WTC11 (cell line): ENCODE measurements at regions not wholly inside any gene's neighbourhood (a gene's known extent, or its start where the extent isn't known, plus 50 kb on each side); places are given as distances from the start of the nearest gene placed in this dataset.

Experiments
- ATAC-seq: fragments of 200-7000 bp; cut with Tn5 transposase; 2 replicates; pipeline ENCODE4 v1.10.0; 2021; ENCODE audit warnings: mild to moderate bottlenecking, moderate library complexity
- CTCF ChIA-PET: fragments of 300-600 bp; sonication (Branson Sonifier 250); formaldehyde crosslinking; loops from one replicate; lab custom pipeline; 2021; ENCODE audit warnings: antibody characterized with exemption; lab: Charles Lee
- POLR2A ChIA-PET: fragments of 350-600 bp; sonication (Branson Sonifier 250); formaldehyde crosslinking; loops from one replicate; lab custom pipeline; 2021; ENCODE audit warnings: antibody characterized with exemption; lab: Charles Lee
- DNase-seq: peaks from one replicate; pipeline ENCODE4 v3.0.0; 2021; ENCODE audit warnings: low spot score
- H3K27ac Mint-ChIP-seq: 2 replicates; pipeline ENCODE4 v1.8.0; 2021; ENCODE audit warnings: mixed read lengths
- H3K27me3 Mint-ChIP-seq: 2 replicates; pipeline ENCODE4 v1.8.0; 2021; ENCODE audit warnings: low read depth, mild to moderate bottlenecking, moderate library complexity, mixed read lengths
- H3K36me3 Mint-ChIP-seq: 2 replicates; pipeline ENCODE4 v1.8.0; 2021; ENCODE audit warnings: mixed read lengths
- H3K4me1 Mint-ChIP-seq: 2 replicates; pipeline ENCODE4 v1.8.0; 2022; ENCODE audit warnings: mixed read lengths
- H3K4me3 Mint-ChIP-seq: 2 replicates; pipeline ENCODE4 v1.8.0; 2021; ENCODE audit warnings: mild to moderate bottlenecking, moderate library complexity, mixed read lengths
- H3K9me3 Mint-ChIP-seq: 2 replicates; pipeline ENCODE4 v1.8.0; 2021; ENCODE audit warnings: mixed read lengths
- AR ChIP-seq: fragments of 250-450 bp; sonication (Bioruptor Pico); IDR thresholded peaks from 2 replicates; pipeline ENCODE4 v1.9.0; 2021; ENCODE audit warnings: mild to moderate bottlenecking
- ARID4B ChIP-seq: sonication (generic); formaldehyde crosslinking; IDR thresholded peaks from 2 replicates; pipeline ENCODE4 v1.8.0; 2023; ENCODE audit warnings: missing genetic modification reagents, mild to moderate bottlenecking, borderline replicate concordance
- CTCF ChIP-seq: fragments of 200-600 bp; IDR thresholded peaks from 2 replicates; pipeline ENCODE4 v1.8.0; 2022; ENCODE audit warnings: antibody characterized with exemption
- ELF4 ChIP-seq: sonication (generic); formaldehyde crosslinking; IDR thresholded peaks from 2 replicates; pipeline ENCODE4 v1.8.1; 2022; ENCODE audit warnings: low read depth, mild to moderate bottlenecking, moderate library complexity, missing genetic modification reagents
- GABPB1 ChIP-seq: sonication (generic); formaldehyde crosslinking; IDR thresholded peaks from 2 replicates; pipeline ENCODE4 v1.8.1; 2023; ENCODE audit warnings: mild to moderate bottlenecking, missing genetic modification reagents
- GTF2I ChIP-seq: fragments of 250-450 bp; sonication (Bioruptor Pico); conservative IDR thresholded peaks from 2 replicates; pipeline ENCODE4 v1.4.0; 2021; ENCODE audit warnings: mild to moderate bottlenecking
- JUN ChIP-seq: sonication (generic); formaldehyde crosslinking; IDR thresholded peaks from 2 replicates; pipeline ENCODE4 v1.8.0; 2023; ENCODE audit warnings: mild to moderate bottlenecking, missing genetic modification reagents
- RORB ChIP-seq: fragments of 250-450 bp; sonication (Bioruptor Pico); IDR thresholded peaks from 2 replicates; pipeline ENCODE4 v1.9.0; 2021; ENCODE audit warnings: mild to moderate bottlenecking
- SMAD4 ChIP-seq: sonication (generic); formaldehyde crosslinking; IDR thresholded peaks from 2 replicates; pipeline ENCODE4 v1.8.0; 2022; ENCODE audit warnings: mild to moderate bottlenecking, missing genetic modification reagents
- ZNF121 ChIP-seq: sonication (generic); formaldehyde crosslinking; IDR thresholded peaks from 2 replicates; pipeline ENCODE4 v1.8.0; 2023; ENCODE audit warnings: missing genetic modification reagents
- ZNF263 ChIP-seq: sonication (generic); formaldehyde crosslinking; IDR thresholded peaks from 2 replicates; pipeline ENCODE4 v1.8.1; 2022; ENCODE audit warnings: low read depth, mild to moderate bottlenecking, moderate library complexity, missing genetic modification reagents
- ZNF396 ChIP-seq: fragments of 250-450 bp; sonication (Bioruptor Pico); IDR thresholded peaks from 2 replicates; pipeline ENCODE4 v1.8.0; 2021; ENCODE audit warnings: mild to moderate bottlenecking, moderate library complexity, borderline replicate concordance
- ZNF512 ChIP-seq: sonication (generic); formaldehyde crosslinking; IDR thresholded peaks from 2 replicates; pipeline ENCODE4 v1.8.1; 2022; ENCODE audit warnings: missing genetic modification reagents, borderline replicate concordance
- ZNF532 ChIP-seq: fragments of 250-450 bp; sonication (Bioruptor Pico); IDR thresholded peaks from 2 replicates; pipeline ENCODE4 v1.9.0; 2021; ENCODE audit warnings: mild to moderate bottlenecking, borderline replicate concordance
- ZNF671 ChIP-seq: fragments of 250-450 bp; sonication (Bioruptor Pico); IDR thresholded peaks from 2 replicates; pipeline ENCODE4 v1.8.0; 2021; ENCODE audit warnings: mild to moderate bottlenecking

GRCh38 chr14:101402936-101403660, 158.2 kb upstream of the DIO3 start:
- H3K9me3 Mint-ChIP-seq, result no peaks in the 10 kb centered on the region
- H3K4me3 Mint-ChIP-seq, result no peak overlapping the region
- POLR2A ChIA-PET, result no interaction called here
- no peaks in the 10 kb centered on the region for H3K36me3 Mint-ChIP-seq
- H3K4me1 Mint-ChIP-seq, result peaks cover 9% of the 10 kb centered on the region
- TF ChIP-seq ZNF121 (CRISPR knock-in tag) (no peak), RORB (CRISPR knock-in tag) (no peak), ZNF512 (CRISPR knock-in tag) (no peak), ZNF263 (CRISPR knock-in tag) (no peak), ELF4 (CRISPR knock-in tag) (no peak), JUN (CRISPR knock-in tag) (no peak), ZNF671 (CRISPR knock-in tag) (no peak)
- CTCF ChIA-PET, result no interaction called here
- DNase-seq (no peak), ATAC-seq (no peak)
- H3K27me3 Mint-ChIP-seq, result no peaks in the 10 kb centered on the region; the same call in 1 of the 2 replicates
- H3K27ac Mint-ChIP-seq, result no peak overlapping the region

- no peak overlapping the region for H3K27ac Mint-ChIP-seq
- no peak overlapping the region for H3K4me3 Mint-ChIP-seq
- no peak for TF ChIP-seq ZNF532 (CRISPR knock-in tag)
- TF ChIP-seq GTF2I, result no peak
- no peak for TF ChIP-seq ZNF396
- peak; percentile 94 for ATAC-seq
- H3K36me3 Mint-ChIP-seq, result no peaks in the 10 kb centered on the region
- peaks cover 17% of the 10 kb centered on the region for H3K4me1 Mint-ChIP-seq
- ChIA-PET POLR2A (no interaction called here), CTCF (no interaction called here)
- DNase-seq, result peak; percentile 33
- no peaks in the 10 kb centered on the region for H3K9me3 Mint-ChIP-seq
- H3K27me3 Mint-ChIP-seq, result no peaks in the 10 kb centered on the region; the same call in 1 of the 2 replicates
Observed at GRCh38 chr14:101404426-101405170, 156.7 kb upstream of the DIO3 start.

GRCh38 chr14:101405171-101405883, 156.0 kb upstream of the DIO3 start:
- ChIA-PET POLR2A (no interaction called here), CTCF (no interaction called here)
- H3K27ac Mint-ChIP-seq, result no peak overlapping the region
- DNase-seq (no peak), ATAC-seq (no peak)
- H3K9me3 Mint-ChIP-seq, result no peaks in the 10 kb centered on the region
- peaks cover 15% of the 10 kb centered on the region for H3K4me1 Mint-ChIP-seq
- no peaks in the 10 kb centered on the region for H3K36me3 Mint-ChIP-seq
- H3K27me3 Mint-ChIP-seq, result no peaks in the 10 kb centered on the region; the same call in 1 of the 2 replicates
- H3K4me3 Mint-ChIP-seq, result no peak overlapping the region
- TF ChIP-seq GABPB1 (CRISPR knock-in tag), result no peak
- TF ChIP-seq CTCF, result no peak
- no peak for TF ChIP-seq ARID4B
- TF ChIP-seq AR (CRISPR knock-in tag), result no peak
- no peak for TF ChIP-seq SMAD4
